GM21717 (cell line): ENCODE measurements at regions not wholly inside any gene's neighbourhood (a gene's known extent, or its start where the extent isn't known, plus 50 kb on each side); places are given as distances from the start of the nearest gene placed in this dataset.
"Not testable (repeated sequence)": the region's sequence is repeated elsewhere in the genome, so short reads cannot be mapped to it uniquely, and the experiment has no call there.

Source experiments
- ATAC-seq: cut with Tn5 transposase; IDR thresholded peaks from one replicate; pipeline ENCODE4 v1.9.1; 2021; ENCODE audit warnings: mild to moderate bottlenecking, moderate library complexity; ENCODE audit not compliant: unreplicated experiment

DNA sequence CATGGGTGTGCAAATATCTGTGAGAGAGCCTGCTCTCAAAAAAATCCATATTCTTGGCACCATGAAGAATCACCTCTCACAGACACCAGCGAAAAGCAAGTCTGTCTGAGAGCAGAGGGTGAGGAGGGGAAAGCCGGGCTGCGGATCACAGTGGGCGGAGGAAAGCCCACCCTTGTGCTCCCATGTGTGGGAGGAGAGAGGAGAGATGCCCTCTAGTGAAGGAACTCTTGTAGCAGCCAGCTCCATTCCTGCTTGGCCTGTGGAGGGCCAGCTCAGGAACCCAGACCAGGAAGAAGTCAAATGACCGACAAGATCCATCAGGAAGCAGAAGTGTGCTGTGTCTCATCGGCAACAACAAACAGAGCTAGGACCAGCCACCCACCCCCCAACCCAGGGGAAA is 321.7 kb upstream of the PLGLB1 start:
- not testable (repeated sequence) for ATAC-seq

DNA sequence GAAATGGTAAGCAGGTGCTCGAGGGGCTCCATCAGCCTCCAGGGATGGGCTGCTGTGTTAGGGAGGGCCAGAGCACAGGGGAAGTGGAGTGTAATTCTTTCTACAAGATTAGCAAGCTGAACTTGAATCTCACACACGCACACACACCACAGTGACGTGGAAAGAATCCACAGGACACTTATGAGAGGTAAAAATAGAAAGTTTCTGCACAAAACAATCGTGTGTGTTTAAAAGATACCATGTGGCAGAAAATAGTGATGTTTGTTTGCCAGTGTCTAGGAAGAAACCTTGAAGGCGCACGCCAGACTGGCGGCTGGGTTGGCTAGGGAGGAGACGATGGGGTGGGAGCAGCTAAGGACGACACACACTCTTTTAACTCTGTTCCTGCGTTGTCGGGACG is 323.6 kb upstream of the PLGLB1 start:
- ATAC-seq, result not testable (repeated sequence)

DNA sequence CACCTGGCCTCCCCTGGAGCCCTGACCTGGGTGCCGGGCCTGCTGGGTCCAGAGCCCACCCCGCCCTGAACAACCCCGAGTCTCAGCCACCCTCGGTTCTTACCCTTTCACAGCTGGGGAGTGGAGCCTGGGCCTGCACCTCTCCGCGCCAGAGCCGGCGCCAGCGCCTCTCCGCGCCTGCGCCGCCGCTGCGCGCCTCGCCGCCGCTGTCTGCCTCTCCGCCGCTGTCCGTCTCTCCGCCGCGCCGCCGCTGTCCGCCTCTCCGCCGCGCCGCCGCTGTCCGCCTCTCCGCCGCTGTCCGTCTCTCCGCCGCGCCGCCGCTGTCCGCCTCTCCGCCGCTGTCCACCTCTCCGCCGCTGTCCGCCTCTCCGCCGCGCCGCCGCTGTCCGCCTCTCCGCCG is 326.9 kb upstream of the PLGLB1 start:
- ATAC-seq, result not testable (repeated sequence)

DNA sequence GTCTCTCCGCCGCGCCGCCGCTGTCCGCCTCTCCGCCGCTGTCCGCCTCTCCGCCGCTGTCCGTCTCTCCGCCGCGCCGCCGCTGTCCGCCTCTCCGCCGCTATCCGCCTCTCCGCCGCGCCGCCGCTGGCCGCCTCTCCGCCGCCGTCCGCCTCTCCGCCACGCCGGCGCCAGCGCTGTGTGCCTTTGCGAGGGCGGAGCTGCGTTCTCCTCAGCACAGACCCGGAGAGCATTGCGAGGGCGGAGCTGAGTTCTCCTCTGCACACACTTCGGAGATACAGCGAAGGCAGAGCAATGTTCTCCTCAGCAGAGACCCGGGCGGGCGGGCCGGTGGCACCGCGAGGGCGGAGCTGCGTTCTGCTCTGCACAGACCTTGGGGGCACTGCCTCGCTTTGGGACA is 327.4 kb upstream of the PLGLB1 start:
- not testable (repeated sequence) for ATAC-seq

DNA sequence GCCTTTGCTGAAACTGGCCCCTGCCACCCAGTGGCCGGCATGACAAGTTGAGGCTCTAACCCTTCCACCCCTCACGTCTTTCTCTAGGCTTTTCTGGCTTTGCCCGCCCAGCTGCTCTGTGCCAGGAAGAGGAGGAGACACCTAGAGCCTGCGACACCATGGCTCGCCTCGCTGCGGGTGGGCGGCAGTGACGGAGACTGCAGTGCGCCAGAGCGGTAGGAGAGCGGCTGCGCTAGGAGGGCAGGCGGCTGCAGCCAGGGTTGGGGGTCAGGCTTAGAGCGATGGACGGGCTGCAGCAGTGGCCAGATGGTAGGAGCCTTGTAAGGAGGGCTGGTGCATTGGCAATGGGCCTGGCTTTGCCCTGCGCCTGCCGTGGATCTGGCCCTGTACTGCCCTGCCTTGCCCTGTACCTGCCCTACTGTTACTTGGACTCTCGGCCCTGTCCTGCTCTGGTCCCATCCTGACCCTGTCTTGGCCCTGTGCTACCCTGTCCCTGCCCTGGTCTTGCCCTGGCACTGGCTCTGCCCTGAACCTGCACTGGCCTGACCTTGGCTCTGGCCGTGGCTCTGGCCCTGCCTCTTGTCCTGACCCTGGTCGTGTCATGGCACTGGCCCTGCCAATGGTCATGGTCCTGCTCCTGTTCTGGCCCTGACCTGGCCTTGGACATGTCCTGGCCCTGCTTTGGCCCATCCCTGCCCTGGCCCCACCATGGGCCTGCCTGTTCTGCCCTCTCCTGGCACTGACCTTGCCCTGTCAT is 330.7 kb upstream of the PLGLB1 start:
- not testable (repeated sequence) for ATAC-seq

DNA sequence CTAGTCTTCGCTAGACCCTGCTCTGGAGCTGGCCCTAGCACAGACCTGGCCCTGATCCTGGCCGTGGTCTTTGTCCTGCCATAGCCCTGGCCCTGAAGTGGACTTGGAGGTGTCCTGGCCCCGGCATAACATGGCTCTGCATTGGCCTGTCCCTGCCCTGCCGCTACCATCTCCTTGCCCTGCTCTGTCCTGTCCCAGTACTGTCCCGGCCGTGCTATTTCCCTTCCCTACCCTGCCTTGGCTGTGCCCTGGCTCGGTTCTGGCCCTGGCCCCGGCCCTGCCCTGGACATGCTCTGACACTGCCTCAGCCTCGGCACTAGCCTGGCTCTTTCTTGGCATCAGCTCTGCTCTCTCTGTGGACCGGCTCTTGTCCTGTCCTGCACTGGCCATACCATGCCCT is 331.8 kb upstream of the PLGLB1 start:
- not testable (repeated sequence) for ATAC-seq

DNA sequence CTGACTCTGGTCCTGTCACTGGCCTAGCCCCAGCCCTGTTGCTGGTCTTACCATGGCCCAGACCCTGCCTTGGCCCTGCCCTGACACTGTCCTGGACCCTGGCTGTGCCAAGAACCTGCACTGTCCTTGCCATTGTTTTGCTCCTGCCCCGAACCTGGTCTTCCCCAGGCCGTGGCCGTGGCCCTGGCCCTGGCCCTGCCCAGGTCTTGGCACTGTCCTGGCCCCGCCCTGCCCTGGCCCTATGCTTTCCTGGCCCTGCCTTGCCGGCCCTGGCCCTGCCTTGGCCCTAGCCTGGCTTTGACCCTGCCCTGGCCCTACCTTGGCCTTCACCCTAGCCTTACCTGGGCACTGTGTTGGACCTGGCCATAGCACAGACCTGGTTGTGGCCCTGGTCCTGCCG is 332.5 kb upstream of the PLGLB1 start:
- not testable (repeated sequence) for ATAC-seq

DNA sequence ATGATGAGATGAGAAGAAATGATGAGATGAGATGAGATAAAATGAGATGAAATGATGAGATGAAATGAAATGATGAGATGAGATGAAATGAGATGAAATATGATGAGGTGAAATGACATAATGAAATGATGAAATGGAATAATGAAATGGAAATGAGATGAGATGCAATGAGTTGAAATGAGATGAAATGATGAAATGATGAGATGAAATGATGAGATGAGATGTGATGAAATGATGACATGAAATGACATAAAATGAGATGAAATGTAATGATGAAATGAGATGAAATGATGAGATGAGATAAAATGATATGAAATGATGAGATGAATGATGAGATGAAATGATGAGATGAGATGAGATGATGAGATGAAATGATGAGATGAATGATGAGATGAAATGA is 338.6 kb upstream of the PLGLB1 start:
- not testable (repeated sequence) for ATAC-seq

DNA sequence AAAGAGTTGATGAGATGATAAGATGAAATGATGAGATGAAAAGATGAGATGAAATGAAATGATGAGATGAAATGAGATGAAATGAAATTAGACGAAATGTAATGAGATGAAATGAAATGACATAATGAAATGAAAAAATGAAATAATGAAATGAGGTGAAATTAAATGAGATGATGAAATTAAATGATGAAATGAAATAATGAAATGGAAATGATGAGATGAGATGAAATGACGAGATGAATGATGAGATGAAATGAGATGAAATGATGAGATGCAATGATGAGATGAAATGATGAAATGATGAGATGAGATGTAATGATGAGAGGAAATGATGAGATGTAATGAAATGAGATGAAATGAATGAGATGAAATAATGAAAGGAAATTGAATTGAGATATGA is 339.3 kb upstream of the PLGLB1 start:
- ATAC-seq, result not testable (repeated sequence)

DNA sequence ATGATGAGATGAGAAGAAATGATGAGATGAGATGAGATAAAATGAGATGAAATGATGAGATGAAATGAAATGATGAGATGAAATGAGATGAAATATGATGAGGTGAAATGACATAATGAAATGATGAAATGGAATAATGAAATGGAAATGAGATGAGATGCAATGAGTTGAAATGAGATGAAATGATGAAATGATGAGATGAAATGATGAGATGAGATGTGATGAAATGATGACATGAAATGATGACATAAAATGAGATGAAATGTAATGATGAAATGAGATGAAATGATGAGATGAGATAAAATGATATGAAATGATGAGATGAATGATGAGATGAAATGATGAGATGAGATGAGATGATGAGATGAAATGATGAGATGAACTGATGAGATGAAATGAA is 340.2 kb upstream of the PLGLB1 start:
- not testable (repeated sequence) for ATAC-seq

DNA sequence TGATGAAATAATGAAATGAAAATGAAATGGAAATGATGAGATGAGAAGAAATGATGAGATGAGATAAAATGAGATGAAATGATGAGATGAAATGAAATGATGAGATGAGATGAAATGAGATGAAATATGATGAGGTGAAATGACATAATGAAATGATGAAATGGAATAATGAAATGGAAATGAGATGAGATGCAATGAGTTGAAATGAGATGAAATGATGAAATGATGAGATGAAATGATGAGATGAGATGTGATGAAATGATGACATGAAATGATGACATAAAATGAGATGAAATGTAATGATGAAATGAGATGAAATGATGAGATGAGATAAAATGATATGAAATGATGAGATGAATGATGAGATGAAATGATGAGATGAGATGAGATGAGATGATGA is 342.7 kb upstream of the PLGLB1 start:
- ATAC-seq, result not testable (repeated sequence)

DNA sequence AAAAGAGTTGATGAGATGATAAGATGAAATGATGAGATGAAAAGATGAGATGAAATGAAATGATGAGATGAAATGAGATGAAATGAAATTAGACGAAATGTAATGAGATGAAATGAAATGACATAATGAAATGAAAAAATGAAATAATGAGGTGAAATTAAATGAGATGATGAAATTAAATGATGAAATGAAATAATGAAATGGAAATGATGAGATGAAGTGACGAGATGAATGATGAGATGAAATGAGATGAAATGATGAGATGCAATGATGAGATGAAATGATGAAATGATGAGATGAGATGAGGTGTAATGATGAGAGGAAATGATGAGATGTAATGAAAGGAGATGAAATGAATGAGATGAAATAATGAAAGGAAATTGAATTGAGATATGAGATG is 343.4 kb upstream of the PLGLB1 start:
- ATAC-seq, result not testable (repeated sequence)

DNA sequence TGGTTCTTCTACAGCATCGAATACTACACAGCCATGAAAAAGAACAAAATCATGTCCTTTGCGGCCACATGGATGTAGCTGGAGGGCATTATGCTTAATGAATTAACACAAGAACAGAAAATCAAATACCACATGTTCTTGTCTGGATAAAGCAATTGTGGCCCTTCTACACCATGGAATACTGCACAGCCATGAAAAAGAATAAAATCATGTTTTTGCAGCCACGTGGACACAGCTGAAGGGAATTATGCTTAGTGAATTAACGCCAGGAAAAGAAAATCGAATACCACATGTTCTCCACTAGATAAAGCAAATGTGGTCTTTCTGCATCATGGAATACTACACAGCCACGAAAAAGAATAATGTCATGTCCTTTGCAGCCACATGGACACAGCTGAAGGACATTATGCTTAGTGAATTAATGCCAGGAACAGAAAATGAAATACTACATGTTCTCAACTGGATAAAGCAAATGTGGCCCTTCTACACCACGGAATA is 361.8 kb upstream of the PLGLB2 start:
- not testable (repeated sequence) for ATAC-seq

DNA sequence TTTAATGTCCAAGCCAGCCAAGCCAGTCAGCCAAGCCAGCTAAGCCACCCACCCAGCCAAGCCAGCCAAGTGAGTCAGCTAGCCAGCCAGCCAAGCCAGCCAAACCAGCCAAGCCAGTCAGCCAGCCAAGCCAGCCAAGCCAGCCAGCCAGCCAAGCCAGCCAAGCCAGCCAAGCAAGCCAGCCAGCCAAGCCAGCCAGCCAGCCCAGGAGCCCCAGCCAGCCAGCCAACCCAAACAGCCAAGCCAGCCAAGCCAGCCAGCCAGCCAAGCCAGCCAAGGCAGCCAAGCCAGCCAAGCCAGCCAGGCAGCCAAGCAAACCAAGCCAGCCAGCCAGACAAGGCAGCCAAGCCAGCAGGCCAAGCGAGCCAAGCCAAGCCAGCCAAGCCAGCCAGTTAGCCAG is 352.1 kb upstream of the PLGLB2 start:
- not testable (repeated sequence) for ATAC-seq

DNA sequence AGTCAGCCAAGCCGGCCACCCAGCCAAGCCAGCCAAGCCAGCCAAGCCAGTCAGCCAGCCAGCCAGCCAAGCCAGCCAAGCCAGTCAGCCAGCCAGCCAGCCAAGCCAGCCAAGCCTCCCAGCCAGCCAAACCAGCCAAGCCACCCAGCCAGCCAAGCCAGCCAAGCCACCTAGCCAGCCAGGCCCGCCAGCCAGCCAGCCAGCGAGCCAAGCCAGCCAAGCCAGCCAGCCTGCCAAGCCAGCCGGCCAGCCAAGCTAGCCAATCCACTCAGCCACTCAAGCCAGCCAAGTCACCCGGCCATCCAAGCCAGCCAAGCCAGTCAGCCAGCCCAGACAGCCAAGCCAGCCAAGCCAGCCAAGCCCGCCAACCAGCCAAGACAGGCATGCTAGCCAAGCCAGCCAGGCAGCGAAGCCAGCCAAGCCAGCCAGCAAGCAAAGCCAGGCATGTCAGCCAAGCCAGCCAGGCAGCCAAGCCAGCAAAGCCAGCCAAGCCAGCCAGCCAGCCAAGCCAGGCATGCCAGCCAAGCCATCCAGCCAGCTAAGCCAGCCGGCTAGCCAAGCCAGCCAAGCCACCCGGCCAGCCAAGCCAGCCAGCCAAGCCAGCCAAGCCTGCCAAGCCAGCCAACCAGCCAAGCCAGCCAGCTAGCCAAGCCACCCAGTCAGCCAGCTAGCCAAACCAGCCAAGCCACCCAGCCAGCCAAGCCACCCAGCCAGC is 351.2 kb upstream of the PLGLB2 start:
- not testable (repeated sequence) for ATAC-seq

DNA sequence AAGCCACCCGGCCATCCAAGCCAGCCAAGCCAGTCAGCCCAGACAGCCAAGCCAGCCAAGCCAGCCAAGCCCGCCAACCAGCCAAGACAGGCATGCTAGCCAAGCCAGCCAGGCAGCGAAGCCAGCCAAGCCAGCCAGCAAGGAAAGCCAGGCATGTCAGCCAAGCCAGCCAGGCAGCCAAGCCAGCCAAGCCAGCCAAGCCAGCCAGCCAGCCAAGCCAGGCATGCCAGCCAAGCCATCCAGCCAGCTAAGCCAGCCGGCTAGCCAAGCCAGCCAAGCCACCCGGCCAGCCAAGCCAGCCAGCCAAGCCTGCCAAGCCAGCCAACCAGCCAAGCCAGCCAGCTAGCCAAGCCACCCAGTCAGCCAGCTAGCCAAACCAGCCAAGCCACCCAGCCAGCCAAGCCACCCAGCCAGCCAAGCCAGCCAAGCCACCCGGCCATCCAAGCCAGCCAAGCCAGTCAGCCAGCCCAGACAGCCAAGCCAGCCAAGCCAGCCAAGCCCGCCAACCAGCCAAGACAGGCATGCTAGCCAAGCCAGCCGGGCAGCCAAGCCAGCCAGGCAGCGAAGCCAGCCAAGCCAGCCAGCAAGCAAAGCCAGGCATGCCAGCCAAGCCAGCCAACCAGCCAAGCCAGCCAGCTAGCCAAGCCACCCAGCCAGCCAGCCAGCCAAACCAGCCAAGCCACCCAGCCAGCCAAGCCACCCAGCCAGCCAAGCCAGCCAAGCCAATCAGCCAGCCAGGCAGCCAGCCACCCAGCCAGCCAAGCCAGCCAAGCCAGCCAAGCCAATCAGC is 350.4 kb upstream of the PLGLB2 start:
- ATAC-seq, result not testable (repeated sequence)

DNA sequence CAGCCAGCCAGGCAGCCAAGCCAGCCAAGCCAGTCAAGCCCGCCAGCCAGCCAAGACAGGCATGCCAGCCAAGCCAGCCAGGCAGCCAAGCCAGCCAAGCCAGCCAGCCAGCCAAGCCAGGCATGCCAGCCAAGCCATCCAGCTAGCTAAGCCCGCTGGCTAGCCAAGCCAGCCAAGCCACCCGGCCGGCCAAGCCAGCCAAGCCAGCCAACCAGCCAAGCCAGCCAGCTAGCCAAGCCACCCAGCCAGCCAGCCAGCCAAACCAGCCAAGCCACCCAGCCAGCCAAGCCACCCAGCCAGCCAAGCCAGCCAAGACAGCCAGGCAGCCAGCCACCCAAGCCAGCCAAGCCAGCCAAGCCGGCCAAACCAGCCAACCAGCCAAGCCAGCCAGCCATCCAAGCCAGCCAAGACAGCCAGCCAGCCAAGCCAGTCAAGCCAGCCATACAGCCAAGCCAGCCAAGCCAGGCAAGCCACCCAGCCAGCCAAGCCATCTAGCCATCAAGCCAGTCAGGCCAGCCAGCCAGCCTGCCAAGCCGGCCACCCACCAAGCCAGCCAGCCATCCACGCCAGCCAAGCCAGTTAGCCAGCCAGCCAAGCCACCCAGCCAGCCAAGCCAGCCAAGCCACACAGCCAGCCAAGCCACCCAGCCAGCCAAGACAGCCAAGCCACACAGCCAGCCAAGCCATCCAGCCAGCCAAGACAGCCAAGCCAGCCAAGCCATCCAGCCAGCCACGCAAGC is 349.2 kb upstream of the PLGLB2 start:
- ATAC-seq, result not testable (repeated sequence)

DNA sequence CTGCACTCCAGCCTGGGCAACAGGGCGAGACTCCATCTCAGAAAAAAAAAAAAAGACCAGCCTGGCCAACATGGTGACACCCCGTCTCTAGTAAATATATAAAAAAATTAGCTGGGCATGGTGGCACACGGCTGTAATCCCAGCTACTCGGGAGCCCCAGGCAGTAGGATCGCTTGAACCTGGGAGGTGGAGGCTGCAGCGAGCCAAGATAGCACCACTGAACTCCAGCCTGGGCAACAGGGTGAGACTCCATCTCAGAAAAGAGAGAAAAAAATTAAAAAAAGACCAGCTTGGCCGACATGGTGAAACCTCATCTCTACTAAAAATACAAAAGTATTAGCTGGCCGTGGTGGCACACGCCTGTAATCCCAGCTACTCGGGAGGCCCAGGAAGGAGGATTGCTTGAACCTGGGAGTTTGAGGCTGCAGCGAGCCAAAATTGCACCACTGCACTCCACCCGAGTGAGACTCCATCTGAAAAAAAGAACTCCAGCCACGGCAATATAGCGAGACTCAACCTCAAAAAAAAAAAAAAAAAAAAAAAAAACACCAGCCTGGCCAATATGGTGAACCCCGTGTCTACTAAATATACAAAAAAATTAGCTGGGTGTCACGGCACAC is 346.1 kb upstream of the PLGLB2 start:
- ATAC-seq, result no peak

DNA sequence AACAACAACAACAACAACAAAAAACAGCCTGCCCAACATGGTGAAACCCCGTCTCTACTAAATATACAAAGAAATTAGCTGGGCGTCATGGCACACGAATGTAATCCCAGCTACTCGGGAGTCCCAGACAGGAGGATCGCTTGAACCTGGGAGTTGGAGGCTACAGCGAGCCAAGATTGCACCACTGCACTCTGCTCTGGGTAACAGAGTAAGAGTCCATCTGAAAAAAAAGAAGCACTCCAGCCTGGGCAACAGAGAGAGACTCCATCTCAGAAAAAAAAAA is 344.1 kb upstream of the PLGLB2 start:
- ATAC-seq, result no peak
